SK-N-MC (cell line): ENCODE measurements at regions not wholly inside any gene's neighbourhood (a gene's known extent, or its start where the extent isn't known, plus 50 kb on each side); places are given as distances from the start of the nearest gene placed in this dataset.

Experiments used
- EZH2 ChIP-seq: fragments of 200-600 bp; sonication (generic); IDR thresholded peaks from one replicate; pipeline ENCODE4 v1.6.1; 2017; ENCODE audit warnings: antibody characterized with exemption
- FOXP2 ChIP-seq: optimal IDR thresholded peaks from 2 replicates; pipeline ENCODE3; 2011; ENCODE audit warnings: mild to moderate bottlenecking, moderate library complexity; ENCODE audit not compliant: insufficient read depth; ENCODE audit errors: extremely low read length, control extremely low read depth
- POLR2AphosphoS5 ChIP-seq: IDR thresholded peaks from 2 replicates; pipeline ENCODE4 v1.6.1; 2012; ENCODE audit warnings: mild to moderate bottlenecking, low read depth, low read length, borderline replicate concordance

DNA sequence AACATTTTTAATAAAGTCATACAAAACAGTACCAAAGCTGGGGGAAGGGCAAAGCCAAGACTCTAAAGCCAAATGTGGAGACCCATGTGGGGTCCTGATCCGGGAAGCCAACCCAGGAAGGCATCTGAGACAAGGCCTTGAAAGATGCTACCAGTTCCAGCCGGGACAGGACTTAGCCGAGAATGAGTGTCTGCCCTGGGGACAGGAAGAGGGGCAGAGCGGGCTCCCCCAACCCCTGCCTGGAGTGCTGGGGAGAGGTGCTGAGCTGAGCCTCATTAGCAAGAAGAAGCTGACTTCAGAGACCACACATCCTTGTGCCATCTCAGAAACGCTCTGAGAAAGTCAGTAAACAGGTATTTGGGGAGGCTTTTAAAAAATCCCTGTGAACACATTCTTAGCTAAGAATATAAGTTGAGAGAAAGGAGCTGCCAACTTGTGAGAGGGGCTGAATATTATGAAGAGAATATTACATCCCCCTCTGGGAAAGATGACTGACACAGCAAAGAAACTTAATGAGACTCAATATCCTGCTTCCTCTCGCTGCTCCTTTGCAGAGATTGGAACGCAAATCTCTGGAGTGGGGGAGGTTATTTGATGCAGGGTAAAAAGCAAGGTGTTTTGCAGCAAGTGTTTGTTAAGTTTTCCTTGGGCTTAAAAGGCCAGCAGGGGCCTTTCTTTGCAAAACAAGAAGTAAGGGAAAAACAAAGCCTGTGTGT lies 103.3 kb upstream of the KCND3 start:
- TF ChIP-seq EZH2 = no peak
- no peak for TF ChIP-seq POLR2AphosphoS5
- no peak for TF ChIP-seq FOXP2
